Upper lobe of right lung (tissue), 1 donor: ENCODE measurements at regions not wholly inside any gene's neighbourhood (a gene's known extent, or its start where the extent isn't known, plus 50 kb on each side); places are given as distances from the start of the nearest gene placed in this dataset.

Experiments used
- ATAC-seq: fragments of 200-7000 bp; cut with Tn5 transposase; one replicate; pipeline ENCODE4 v1.9.1; 2020; ENCODE audit warnings: mild to moderate bottlenecking, moderate library complexity
- DNase-seq: peaks from one replicate; pipeline ENCODE4 v3.0.0-alpha.2; 2020
- H3K27ac ChIP-seq: fragments of 200-600 bp; one replicate; pipeline ENCODE4 v1.8.0; 2022
- H3K27me3 ChIP-seq: fragments of 200-600 bp; one replicate; pipeline ENCODE4 v1.8.0; 2022; ENCODE audit warnings: mild to moderate bottlenecking
- H3K36me3 ChIP-seq: fragments of 200-600 bp; one replicate; pipeline ENCODE4 v1.8.0; 2022
- H3K4me1 ChIP-seq: fragments of 200-600 bp; one replicate; pipeline ENCODE4 v1.8.0; 2022
- H3K4me3 ChIP-seq: fragments of 200-600 bp; one replicate; pipeline ENCODE4 v1.8.0; 2022; ENCODE audit warnings: mild to moderate bottlenecking
- H3K9me3 ChIP-seq: fragments of 200-600 bp; one replicate; pipeline ENCODE4 v1.8.0; 2022
- CTCF ChIP-seq: fragments of 200-600 bp; IDR thresholded peaks from one replicate; pipeline ENCODE4 v1.8.0; 2022; ENCODE audit warnings: antibody characterized with exemption
- intact Hi-C: fragments of 100-400 bp; cut with DNase I; formaldehyde crosslinking; loops from one replicate; pipeline ENCODE4 v1.11.0; 2022
- donor health status: DM: no; HTN: yes; CAD: no; lungs with severe emphysema.

GRCh38 chr2:62297624-62298010, 101.7 kb downstream of the B3GNT2 start:
- DNase-seq (no peak), ATAC-seq (peak; percentile 54)
- Histone ChIP-seq H3K36me3 (no peaks in the 10 kb centered on the region), H3K9me3 (no peaks in the 10 kb centered on the region), H3K4me3 (no peak overlapping the region), H3K27me3 (no peaks in the 10 kb centered on the region), H3K4me1 (peaks cover 17% of the 10 kb centered on the region), H3K27ac (no peak overlapping the region)
- intact Hi-C loops, result no loop called here
- TF ChIP-seq CTCF, result peak; percentile 42

- intact Hi-C loops, result no loop called here
Measured at GRCh38 chr2:62296832-62297623, 101.1 kb downstream of the B3GNT2 start.

GRCh38 chr2:62296034-62296831, 100.3 kb downstream of the B3GNT2 start:
- TF ChIP-seq CTCF, result no peak
- ATAC-seq, result no peak
- Histone ChIP-seq H3K4me1 (peaks cover 21% of the 10 kb centered on the region), H3K27ac (no peak overlapping the region), H3K4me3 (no peak overlapping the region), H3K36me3 (no peaks in the 10 kb centered on the region), H3K9me3 (no peaks in the 10 kb centered on the region), H3K27me3 (no peaks in the 10 kb centered on the region)
- DNase-seq, result no peak
- intact Hi-C loops, result no loop called here

More at GRCh38 chr2:62296832-62297623, 101.1 kb downstream of the B3GNT2 start:
- no peak for DNase-seq
- no peak for TF ChIP-seq CTCF
- Histone ChIP-seq H3K27ac (no peak overlapping the region), H3K4me3 (no peak overlapping the region), H3K9me3 (no peaks in the 10 kb centered on the region), H3K27me3 (no peaks in the 10 kb centered on the region), H3K36me3 (no peaks in the 10 kb centered on the region), H3K4me1 (peaks cover 21% of the 10 kb centered on the region)
- no peak for ATAC-seq

GRCh38 chr2:62293490-62294271, 97.8 kb downstream of the B3GNT2 start:
- Histone ChIP-seq H3K9me3 (no peaks in the 10 kb centered on the region), H3K4me1 (peaks cover 21% of the 10 kb centered on the region), H3K27me3 (no peaks in the 10 kb centered on the region), H3K4me3 (no peak overlapping the region), H3K36me3 (no peaks in the 10 kb centered on the region), H3K27ac (peak overlapping the region; percentile 74)
- ATAC-seq (peak; percentile 93), DNase-seq (peak; percentile 90)
- intact Hi-C loops, result no loop called here
- no peak for TF ChIP-seq CTCF

- peak overlapping the region; percentile 74 for H3K27ac ChIP-seq
- H3K9me3 ChIP-seq, result no peaks in the 10 kb centered on the region
- H3K27me3 ChIP-seq, result no peaks in the 10 kb centered on the region
- peaks cover 25% of the 10 kb centered on the region for H3K4me1 ChIP-seq
- no peaks in the 10 kb centered on the region for H3K36me3 ChIP-seq
- ATAC-seq (no peak), DNase-seq (no peak)
- no peak for TF ChIP-seq CTCF
- no peak overlapping the region for H3K4me3 ChIP-seq
- intact Hi-C loops, result no loop called here
Measured at GRCh38 chr2:62293151-62293489, 97.2 kb downstream of the B3GNT2 start.
